NOMO-1 (cell line): ENCODE measurements at regions not wholly inside any gene's neighbourhood (a gene's known extent, or its start where the extent isn't known, plus 50 kb on each side); places are given as distances from the start of the nearest gene placed in this dataset.
A peak's percentile ranks its signal among the peaks of the same experiment; 100 is the strongest.
"Not testable (repeated sequence)": the region's sequence is repeated elsewhere in the genome, so short reads cannot be mapped to it uniquely, and the experiment has no call there.

Experiments
- DNase-seq, 2 experiments: peaks; one replicate each; lab custom pipeline; 2025; ENCODE audit not compliant: unreplicated experiment in 2 of 2; lab: John Stamatoyannopoulos, UW

DNA sequence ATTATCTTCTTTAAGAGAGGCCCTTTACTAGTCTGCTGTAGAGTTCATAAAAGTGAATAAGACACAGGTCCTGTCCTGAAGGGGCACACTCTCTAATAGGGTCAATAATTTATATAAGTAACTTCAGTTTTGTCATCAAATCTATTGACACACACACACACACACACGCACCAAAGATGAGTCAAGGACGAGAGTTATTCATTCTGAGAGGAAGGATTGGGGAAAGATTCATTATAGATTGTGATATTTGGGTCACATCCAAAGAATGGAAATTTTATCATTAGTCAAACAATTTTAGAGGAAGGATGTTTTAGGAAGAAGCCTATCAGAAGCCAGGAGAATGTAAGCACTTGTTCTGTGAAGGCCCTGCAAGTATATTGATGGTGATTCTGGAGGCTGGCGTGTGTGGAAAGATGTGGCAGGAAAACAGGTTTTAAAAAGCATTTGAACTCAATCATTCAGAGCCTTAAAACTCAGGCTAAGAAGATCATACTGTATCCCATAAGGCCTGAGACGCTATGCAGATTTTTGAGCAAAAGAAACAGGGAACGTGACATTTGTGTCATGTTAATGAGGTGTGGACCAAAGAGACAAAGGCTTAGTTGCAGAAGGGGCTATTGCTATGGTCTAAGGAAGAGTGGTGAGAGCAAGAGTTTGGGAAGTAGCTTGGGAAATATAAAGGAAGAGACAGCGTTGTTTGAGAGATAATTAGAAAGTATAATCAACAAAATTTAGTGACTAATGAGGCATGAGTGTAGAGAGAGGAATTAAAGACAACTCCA, 161.4 kb upstream of the PREP start:
- DNase-seq, result no peak

- DNase-seq, result no peak
Observed at GRCh38 chr6:105562027-105562426, 159.1 kb upstream of the PREP start.

DNA sequence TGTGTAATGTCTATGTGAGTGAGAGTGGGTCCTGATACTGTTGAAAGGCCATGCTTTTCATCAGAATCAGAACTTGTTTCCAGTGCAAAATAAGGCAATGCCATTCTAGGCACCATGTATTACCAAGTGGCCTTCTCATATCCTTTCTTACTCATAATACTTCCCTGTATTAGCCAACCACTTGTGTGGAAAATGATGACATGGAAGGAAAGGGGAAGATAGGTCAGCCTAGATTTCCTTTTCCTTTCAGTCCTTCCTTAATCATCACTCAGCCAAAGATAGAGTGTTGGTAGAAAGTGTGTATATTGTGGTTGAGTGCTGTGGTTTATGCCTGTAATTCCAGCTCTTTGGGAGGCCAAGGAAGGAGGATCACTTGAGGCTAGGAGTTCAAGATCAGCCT, 158.6 kb upstream of the PREP start:
- no peak for DNase-seq

- DNase-seq, result no peak
Observed at GRCh38 chr6:105560611-105561066, 157.8 kb upstream of the PREP start.

DNA sequence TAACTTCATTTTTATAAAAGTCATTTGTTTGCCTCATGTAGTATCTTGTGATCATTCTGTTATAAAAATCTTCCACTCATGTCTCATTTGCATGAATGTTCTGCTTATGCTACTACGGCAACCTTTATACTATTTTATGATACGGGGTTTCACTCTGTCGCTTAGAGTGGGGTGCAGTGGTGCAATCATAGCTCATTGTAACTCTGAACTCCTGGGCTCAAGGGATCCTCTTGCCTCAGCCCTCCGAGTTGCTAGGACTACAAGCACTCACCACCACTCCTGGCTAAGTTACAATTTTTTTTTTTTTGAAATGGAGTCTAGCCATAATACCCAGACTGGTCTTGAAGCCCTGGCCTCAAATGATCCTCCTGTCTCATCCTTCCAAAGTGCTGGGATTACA, 154.4 kb upstream of the PREP start:
- no peak for DNase-seq

DNA sequence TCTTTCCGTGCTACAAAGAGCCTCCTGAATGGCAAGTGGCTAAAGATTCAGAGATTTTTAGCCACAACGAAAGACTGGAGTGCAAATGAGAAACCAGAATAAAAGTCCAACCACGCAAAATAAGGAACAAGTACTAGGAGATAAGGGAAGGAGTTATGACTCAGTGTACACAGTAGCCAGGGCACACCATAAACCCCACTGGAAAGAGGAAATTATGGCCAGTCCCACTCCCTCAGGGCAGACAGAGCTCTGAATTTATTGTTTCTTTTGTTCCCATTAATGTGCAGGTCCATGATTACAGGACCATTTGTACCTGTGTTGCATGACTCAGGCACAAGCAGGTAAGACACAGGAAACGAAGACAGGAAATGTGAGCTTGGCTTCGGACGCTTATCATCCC, 150.3 kb upstream of the PREP start:
- DNase-seq, result peak; percentile 51 to 86

GRCh38 chr6:105550955-105551620, 148.2 kb upstream of the PREP start:
- DNase-seq, result no peak

DNA sequence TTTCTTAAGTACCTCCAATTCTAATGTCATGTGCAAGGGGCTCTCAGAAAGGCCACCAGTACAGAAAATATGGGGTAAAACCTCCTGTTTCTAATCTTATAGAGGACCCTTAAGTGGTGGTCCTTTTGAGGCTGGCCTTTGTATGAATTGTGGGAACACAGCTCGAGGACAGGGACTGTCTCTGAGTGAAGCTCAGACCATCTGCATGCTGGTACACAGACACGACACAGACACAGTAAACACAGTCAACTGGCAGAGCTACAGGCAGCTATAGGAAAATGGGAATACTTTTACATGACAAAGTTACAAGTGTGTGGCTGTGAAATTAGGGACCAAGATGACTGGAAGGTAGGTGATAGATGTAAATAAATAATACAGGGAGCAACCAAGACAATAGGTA, 143.9 kb upstream of the PREP start:
- DNase-seq, result no peak

DNA sequence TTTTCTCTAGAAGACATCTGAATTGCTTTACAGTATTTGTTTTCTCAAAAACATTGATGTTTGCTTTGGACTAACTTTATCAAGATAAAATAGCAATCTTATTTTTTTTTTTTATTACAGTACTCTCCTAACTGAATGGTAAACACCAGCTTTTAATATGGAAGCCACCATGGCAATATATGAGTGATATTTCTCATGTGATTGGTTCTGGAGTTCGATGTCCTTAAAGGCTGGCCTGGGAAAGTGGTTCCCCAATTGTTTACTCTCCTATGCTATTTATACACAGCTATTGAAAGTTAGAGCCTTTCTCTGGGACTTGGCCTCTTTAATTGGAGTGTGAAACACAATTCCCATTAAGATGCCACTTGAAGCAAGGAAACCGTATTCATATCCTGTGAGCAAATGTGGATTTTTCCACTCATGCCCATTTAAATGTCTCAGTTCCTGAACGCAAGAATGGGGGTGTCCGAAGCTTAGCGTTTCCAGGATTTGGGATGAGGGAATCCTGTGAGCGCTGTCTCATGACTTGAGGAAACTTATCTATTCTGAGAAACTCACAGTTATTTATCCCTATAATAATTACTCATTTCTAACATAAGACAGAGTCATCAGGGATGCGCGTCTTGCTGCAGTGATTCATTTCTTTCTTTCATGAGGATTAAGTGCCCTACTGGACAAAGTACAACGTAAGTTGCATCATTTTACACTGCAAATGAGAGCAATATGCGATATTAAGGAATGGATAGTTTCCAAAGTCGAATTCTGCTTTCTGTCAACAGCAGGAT, 143.3 kb upstream of the PREP start:
- no peak for DNase-seq

DNA sequence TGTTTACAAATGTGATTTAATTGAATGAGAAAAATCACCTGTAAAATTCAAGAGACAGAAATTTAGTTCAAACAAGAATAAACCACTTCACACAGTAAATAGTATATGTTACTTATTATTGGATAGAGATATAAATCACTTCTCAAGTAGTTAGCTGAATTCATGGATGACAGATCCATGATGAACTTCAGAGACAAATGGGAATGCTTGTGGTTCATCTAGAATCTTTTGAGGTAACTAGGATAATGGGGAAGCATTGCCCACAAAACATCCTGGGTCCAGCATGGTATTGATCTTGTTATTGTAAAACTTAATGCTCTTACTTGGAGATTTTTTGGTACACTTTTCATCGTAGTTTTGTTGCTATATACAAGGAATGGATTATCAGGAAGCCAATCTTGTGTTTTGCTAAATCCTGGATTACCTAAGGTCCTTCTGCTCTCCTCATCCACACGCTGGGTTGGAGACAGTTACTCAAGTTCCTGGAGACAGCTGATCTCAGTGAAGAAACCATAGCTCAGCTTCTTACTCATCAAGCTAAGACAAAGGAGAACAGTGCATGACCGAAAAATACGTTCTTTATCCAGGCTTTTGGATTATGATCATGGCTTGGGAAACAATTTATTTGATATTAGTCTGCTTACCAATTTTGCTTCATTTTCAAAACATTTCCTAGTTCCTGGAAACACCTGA, 142.5 kb upstream of the PREP start:
- no peak for DNase-seq

GRCh38 chr6:105539911-105540310, 137.0 kb upstream of the PREP start:
- no peak for DNase-seq

DNA sequence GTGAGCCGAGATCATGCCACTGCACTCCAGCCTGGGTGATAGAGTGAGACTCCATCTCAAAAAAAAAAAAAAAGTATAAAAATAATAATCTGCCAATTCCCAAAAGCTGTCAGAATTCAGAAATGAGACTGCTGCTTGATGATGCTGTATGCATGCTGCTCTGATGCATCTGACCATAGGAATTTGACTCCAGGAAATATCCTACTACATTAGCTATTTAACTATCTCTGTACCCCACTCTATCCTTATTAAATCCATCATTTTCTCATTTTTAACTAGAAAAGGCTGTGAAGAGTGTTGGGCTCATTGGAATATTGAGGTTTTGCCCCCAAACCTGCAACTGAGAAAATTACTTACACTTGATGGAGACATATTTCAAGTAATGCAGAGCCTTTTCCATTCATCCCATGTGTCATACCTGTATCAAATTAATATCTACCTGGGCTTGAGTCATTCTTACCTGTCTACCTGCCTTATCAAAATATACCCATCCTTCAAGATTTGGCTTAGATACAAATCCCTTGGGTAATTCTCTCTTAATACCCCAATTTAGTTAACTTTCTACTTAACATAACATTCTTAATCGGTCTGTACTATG, 135.2 kb upstream of the PREP start:
- DNase-seq, result no peak

DNA sequence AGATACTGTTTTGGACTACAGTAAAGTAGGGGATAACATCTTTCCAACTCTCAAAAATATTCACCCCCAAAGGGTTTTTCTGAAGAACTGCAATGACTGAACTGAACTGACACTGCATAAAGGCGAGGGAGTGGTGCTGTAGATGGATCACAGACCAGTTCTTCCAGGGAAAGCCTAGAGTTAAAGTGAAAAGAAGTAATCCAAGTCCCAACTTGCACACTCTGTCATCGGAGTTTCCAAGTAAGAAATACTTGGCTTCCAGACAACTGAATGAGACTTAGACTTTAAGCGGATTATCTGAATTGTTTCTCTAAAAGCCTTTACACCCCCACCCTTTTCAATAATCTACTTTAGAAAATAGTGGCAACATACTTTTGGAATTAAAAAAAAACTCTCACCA, 134.1 kb upstream of the PREP start:
- DNase-seq, result no peak

DNA sequence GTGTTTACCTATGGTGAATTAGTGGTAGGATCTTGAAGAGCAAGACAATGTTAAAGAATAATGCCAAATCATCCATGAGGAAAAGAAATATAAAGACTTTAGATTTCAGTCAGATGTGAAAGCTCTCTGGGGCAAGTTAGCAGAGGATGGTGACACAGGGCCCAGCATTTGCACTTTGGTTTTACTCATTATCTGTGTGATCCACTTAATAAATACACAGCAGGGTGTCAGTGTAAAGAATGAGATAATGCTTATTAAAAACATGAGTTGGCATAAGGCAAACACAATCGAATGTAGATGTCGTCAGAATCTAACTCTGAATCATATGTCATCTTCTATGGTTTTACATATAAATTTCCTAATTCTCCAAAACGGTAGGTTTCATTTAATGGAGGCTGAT, 130.4 kb upstream of the PREP start:
- DNase-seq, result no peak

- no peak for DNase-seq
Observed at GRCh38 chr6:105526225-105526872, 123.5 kb upstream of the PREP start.

DNA sequence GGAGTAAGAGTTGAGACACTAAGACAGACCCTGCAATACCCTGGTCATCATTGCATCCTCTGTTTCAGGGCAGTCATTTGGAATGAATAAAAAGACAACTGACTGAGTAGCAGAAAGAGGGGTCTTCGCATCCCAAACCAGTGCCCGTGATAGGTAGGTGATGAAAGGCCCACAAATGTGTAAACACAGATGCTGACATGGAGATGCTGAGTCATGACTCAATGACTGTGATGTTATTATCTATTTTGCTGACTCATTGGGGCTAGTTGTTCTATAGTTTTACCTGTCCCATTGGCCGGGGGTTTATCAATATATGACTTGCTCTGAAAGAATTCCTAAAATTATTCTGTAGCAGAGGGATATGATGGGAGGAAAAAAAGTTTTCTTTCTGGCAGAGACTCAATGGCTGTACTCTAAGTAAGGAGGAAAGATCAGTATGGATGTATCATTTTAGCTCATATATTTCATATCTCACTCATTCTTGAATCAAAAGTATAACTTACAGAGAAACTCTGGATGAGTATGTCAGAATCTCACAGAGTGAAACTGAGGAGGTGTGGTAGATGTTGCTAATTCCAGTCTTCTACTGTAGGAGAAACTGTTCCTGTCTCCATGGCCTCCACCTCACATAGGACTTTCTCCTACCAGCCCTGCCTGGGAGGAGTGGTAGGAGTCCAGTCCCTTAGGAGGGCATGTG, 119.9 kb upstream of the PREP start:
- no peak for DNase-seq

DNA sequence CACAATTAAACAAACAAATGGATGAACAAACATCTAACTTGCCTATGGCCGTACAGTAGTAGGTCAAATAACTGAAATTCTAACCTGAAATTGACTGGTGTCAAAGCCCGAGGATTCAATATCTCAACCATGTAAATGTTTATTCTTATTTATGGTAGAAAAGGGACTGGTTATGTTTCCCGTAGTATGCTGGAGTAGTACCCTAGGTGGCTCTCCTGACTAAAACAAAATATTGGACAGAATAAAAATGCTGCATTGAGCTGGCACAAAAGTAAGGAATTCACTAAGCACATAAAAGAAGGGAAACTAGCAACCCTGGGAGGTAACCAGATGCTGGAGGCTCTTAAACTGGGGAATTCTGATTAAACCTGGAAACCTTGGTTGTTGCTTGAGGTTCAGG, 117.1 kb upstream of the PREP start:
- no peak for DNase-seq

GRCh38 chr6:105518993-105519392, 116.1 kb upstream of the PREP start:
- DNase-seq, result not testable (repeated sequence)

DNA sequence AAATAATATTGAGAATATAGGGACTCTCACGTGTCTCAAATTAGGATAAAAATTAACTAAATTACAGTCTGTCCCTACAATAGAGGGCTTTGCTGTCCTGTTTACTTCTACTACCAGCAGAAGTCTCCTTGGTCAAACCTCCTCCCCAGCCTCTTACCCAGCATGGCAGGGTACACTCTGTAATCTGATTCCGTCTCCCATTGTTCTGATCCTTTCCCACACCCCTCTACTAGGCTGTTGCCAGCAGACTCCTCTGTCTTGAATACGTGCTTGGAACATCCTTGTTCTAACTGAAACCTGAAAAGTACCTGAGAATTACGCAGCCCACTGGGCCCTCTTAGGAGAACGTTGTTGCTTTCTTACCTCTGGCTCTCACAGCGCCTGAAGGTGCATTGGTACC, 112.2 kb upstream of the PREP start:
- no peak for DNase-seq

DNA sequence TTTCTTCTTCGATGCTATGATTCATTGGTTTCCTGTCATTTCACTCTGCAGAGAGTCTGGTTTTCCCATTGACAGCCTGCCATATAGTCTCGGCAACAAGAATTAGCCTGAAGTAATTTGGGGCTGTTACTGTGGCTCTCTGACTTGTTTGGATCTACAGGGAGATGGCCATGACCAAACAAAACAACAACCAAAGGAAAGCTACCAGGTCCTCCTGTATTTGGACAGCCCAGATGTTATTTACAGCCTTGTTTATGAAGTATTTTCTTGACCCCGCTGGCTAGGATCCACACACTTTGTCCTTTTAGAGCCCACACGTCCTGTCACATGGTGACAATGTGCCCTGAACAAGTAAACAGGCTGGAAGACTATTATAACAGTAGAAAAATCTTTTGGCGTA, 111.4 kb upstream of the PREP start:
- DNase-seq, result no peak
